OCI-LY3 (cell line): ENCODE measurements at regions not wholly inside any gene's neighbourhood (a gene's known extent, or its start where the extent isn't known, plus 50 kb on each side); places are given as distances from the start of the nearest gene placed in this dataset.

Experiments
- CTCF ChIP-seq: fragments of 200-600, 300-600 bp; sonication (generic); IDR thresholded peaks from 2 replicates; pipeline ENCODE4 v1.5.1; 2014; ENCODE audit warnings: antibody characterized with exemption, low read length, low read depth
- EZH2phosphoT487 ChIP-seq: fragments of 200-600 bp; shearing (Covaris generic); IDR thresholded peaks from 2 replicates; pipeline ENCODE4 v1.6.1; 2018; ENCODE audit warnings: antibody characterized with exemption, mixed run types, low read depth

GRCh38 chr12:89138048-89138852, 214.1 kb downstream of the DUSP6 start:
- no peak for TF ChIP-seq CTCF
- no peak for TF ChIP-seq EZH2phosphoT487
